WI38 (cell line): ENCODE measurements at regions not wholly inside any gene's neighbourhood (a gene's known extent, or its start where the extent isn't known, plus 50 kb on each side); places are given as distances from the start of the nearest gene placed in this dataset.

Experiments used
- H3K4me3 ChIP-seq: 2 replicates; pipeline ENCODE4 v1.5.1; 2011; ENCODE audit warnings: low read depth, mild to moderate bottlenecking, control low read depth, low read length
- CTCF ChIP-seq: IDR thresholded peaks from 2 replicates; pipeline ENCODE4 v1.5.1; 2012; ENCODE audit warnings: low read depth, mild to moderate bottlenecking, control low read depth, low read length

GRCh38 chr5:56415356-56415765 is 182.2 kb upstream of the ANKRD55 start:
- TF ChIP-seq CTCF, result no peak
- no peak overlapping the region for H3K4me3 ChIP-seq

- no peak for TF ChIP-seq CTCF
- no peak overlapping the region for H3K4me3 ChIP-seq
Observed at GRCh38 chr5:56414066-56414465, 180.9 kb upstream of the ANKRD55 start.

- TF ChIP-seq CTCF, result no peak
- no peak overlapping the region for H3K4me3 ChIP-seq
Observed at GRCh38 chr5:56413546-56413945, 180.4 kb upstream of the ANKRD55 start.

GRCh38 chr5:56412601-56413379 is 179.7 kb upstream of the ANKRD55 start:
- no peak for TF ChIP-seq CTCF

GRCh38 chr5:56410696-56411095 is 177.6 kb upstream of the ANKRD55 start:
- TF ChIP-seq CTCF, result no peak
- H3K4me3 ChIP-seq, result no peak overlapping the region

More at GRCh38 chr5:56412601-56413379, 179.7 kb upstream of the ANKRD55 start:
- H3K4me3 ChIP-seq, result no peak overlapping the region

- TF ChIP-seq CTCF, result no peak
- H3K4me3 ChIP-seq, result no peak overlapping the region
Observed at GRCh38 chr5:56409331-56410190, 176.4 kb upstream of the ANKRD55 start.

- no peak overlapping the region for H3K4me3 ChIP-seq
- TF ChIP-seq CTCF, result no peak
Observed at GRCh38 chr5:56406838-56407237, 173.7 kb upstream of the ANKRD55 start.
